ENCODE measurements at regions not wholly inside any gene's neighbourhood (a gene's known extent, or its start where the extent isn't known, plus 50 kb on each side); places are given as distances from the start of the nearest gene placed in this dataset.

DNA sequence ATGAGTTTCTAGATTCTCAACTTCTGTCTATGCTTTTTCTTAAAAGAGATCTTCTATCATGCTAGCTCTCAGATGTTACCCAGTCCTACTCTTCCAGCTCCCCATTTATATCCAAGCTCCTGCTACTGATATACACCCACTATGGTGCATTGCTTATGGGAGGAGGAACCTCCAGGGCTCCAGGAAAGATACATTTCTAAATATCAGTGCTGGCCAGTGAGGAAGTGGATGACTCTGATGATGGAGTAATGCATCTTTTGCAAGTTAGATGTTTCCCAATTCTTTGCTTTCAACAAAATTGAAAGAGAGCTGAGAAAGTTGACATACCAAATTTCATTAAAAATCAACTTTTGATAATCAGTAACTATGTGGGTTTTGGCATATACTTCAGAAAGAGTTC is 105.7 kb upstream of the RESF1 start:
- Histone ChIP-seq H3K23me2 (ENCODE audit: insufficient read length, low read depth, low read length, poor library complexity, severe bottlenecking) (no peaks in the 10 kb centered on the region), H3K9me3 (ENCODE audit: control insufficient read depth, low read depth, low read length) (peaks cover 5% of the 10 kb centered on the region), H3K14ac (ENCODE audit: insufficient read depth, low read length) (no peak overlapping the region), H2BK12ac (ENCODE audit: insufficient read length, low read depth, low read length) (no peak overlapping the region), H3K9ac (ENCODE audit: extremely low read depth, insufficient read length, low read length) (no peak overlapping the region), H4K5ac (ENCODE audit: insufficient read length, low read depth, low read length) (no peak overlapping the region), H2BK20ac (ENCODE audit: low read depth, low read length, poor library complexity, severe bottlenecking) (no peak overlapping the region), H4K91ac (ENCODE audit: insufficient read length, low read depth, low read length) (no peak overlapping the region), H2BK120ac (ENCODE audit: low read depth, low read length, poor library complexity, severe bottlenecking) (no peak overlapping the region), H3K56ac (ENCODE audit: insufficient read length, low read depth, low read length) (no peak overlapping the region), H4K8ac (replicated peaks; ENCODE audit: insufficient read length, low read depth, low read length) (no peak overlapping the region), H4K20me1 (ENCODE audit: control insufficient read depth, insufficient read depth, insufficient read length) (no peaks in the 10 kb centered on the region), H3K4me2 (ENCODE audit: insufficient read depth, insufficient read length, low read length) (no peak overlapping the region), H3K23ac (ENCODE audit: insufficient read length, low read depth, low read length) (no peak overlapping the region), H3K27ac (ENCODE audit: insufficient read length, low read depth, low read length) (no peak overlapping the region), H3K27me3 (ENCODE audit: insufficient read depth, low read length) (no peaks in the 10 kb centered on the region), H3K79me1 (ENCODE audit: insufficient read depth, low read depth, low read length, poor library complexity, severe bottlenecking) (no peaks in the 10 kb centered on the region), H3K18ac (ENCODE audit: insufficient read length, low read depth, low read length) (no peak overlapping the region), H2BK5ac (ENCODE audit: insufficient read length, low read length) (no peak overlapping the region), H2BK15ac (ENCODE audit: low read depth, low read length) (no peak overlapping the region), H3K4ac (ENCODE audit: low read depth, low read length) (no peak overlapping the region), H3K4me1 (ENCODE audit: insufficient read depth, low read length) (no peaks in the 10 kb centered on the region), H2AK5ac (ENCODE audit: insufficient read length, low read length) (no peak overlapping the region), H2AFZ (ENCODE audit: low read length) (no peak overlapping the region), H3K79me2 (ENCODE audit: insufficient read depth, low read length) (no peaks in the 10 kb centered on the region), H3T11ph (ENCODE audit: low read length) (no peak overlapping the region)
- Mint-ChIP-seq H3K9me3 (peaks cover 33 to 39% of the 10 kb centered on the region in 2 experiments), H3K4me1 (no peaks in the 10 kb centered on the region), H3K27me3 (ENCODE audit: low read depth) (no peaks in the 10 kb centered on the region), H3K27ac (no peak overlapping the region), H3K36me3 (ENCODE audit: insufficient read depth in 1 of 3, low read depth in 3 of 3) (peaks cover 18 to 23% (median 20%) of the 10 kb centered on the region in 3 experiments), H3K4me3 (no peak overlapping the region)
- DNase-seq = no peak
- TF ChIP-seq, protein P1, sequence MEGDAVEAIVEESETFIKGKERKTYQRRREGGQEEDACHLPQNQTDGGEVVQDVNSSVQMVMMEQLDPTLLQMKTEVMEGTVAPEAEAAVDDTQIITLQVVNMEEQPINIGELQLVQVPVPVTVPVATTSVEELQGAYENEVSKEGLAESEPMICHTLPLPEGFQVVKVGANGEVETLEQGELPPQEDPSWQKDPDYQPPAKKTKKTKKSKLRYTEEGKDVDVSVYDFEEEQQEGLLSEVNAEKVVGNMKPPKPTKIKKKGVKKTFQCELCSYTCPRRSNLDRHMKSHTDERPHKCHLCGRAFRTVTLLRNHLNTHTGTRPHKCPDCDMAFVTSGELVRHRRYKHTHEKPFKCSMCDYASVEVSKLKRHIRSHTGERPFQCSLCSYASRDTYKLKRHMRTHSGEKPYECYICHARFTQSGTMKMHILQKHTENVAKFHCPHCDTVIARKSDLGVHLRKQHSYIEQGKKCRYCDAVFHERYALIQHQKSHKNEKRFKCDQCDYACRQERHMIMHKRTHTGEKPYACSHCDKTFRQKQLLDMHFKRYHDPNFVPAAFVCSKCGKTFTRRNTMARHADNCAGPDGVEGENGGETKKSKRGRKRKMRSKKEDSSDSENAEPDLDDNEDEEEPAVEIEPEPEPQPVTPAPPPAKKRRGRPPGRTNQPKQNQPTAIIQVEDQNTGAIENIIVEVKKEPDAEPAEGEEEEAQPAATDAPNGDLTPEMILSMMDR (conservative IDR thresholded peaks at IDR 0.05) = no peak
